ENCODE measurements at regions not wholly inside any gene's neighbourhood (a gene's known extent, or its start where the extent isn't known, plus 50 kb on each side); places are given as distances from the start of the nearest gene placed in this dataset.

DNA sequence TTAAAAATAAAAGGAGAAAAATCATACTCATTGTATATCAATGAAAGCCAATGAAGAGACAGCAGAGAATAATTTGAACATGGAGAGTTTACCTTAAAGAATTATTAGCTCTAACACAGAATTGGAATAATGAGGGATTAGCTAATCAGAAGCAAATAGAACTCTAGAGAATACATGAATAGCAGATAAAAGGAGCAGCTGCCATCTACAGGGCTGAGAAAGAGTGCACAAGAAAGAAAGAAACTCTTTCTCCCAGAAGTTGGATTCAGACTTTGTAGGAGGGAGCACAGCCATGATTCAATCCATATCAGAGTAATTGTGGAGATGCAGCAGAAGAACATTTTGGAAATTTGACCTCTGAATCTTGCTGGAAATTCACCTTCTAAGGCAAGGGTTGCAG lies 1171.2 kb downstream of the PLA2G4A start:
- no peak for TF ChIP-seq POLR2A (IDR thresholded peaks at IDR 0.05)
- no peak for TF ChIP-seq CTCF (IDR thresholded peaks at IDR 0.05)
